Endothelial cell of umbilical vein (primary cell): ENCODE measurements at regions not wholly inside any gene's neighbourhood (a gene's known extent, or its start where the extent isn't known, plus 50 kb on each side); places are given as distances from the start of the nearest gene placed in this dataset.

ENCODE experiments used
- BruUV-seq: library from RNA; stranded (reverse); fragments of 400-500 nt; replicated peaks from 2 replicates; lab custom pipeline; 2021; lab: Mats Ljungman, UMichigan
- CTCF ChIA-PET: fragments of 300-600, 350-600 bp; sonication (Branson Sonifier 250); formaldehyde crosslinking; loops from one replicate; lab custom pipeline; 2021; ENCODE audit warnings: antibody characterized with exemption, inconsistent platforms; lab: Charles Lee
- POLR2A ChIA-PET: fragments of 300-600, 350-600 bp; sonication (Branson Sonifier 250); formaldehyde crosslinking; loops from one replicate; lab custom pipeline; 2021; ENCODE audit warnings: antibody characterized with exemption, inconsistent platforms; lab: Charles Lee
- DNase-seq: peaks from one replicate; pipeline ENCODE4 v3.0.0-alpha.2; 2011; ENCODE audit warnings: low read depth, low spot score
- FAIRE-seq: peaks from 2 replicates; lab custom pipeline; 2011; peaks lifted over from hg19 to GRCh38; lab: Jason Lieb, UNC
- H2AFZ ChIP-seq: 2 replicates; pipeline ENCODE4 v1.6.0; 2012; ENCODE audit warnings: low read depth, low read length, control low read depth, inconsistent platforms
- H3K27ac ChIP-seq: 2 replicates; pipeline ENCODE4 v1.5.1; 2011; ENCODE audit warnings: low read depth, mild to moderate bottlenecking, control low read depth, low read length, moderate library complexity; ENCODE audit not compliant: insufficient read depth
- H3K27me3 ChIP-seq, 2 experiments: 2 replicates each; pipeline versions ENCODE4 v1.6.0 to v1.6.1; 2011; ENCODE audit warnings: low read length in 2 of 2, mixed read lengths in 1 of 2; ENCODE audit not compliant: control insufficient read depth in 2 of 2, insufficient read depth in 2 of 2
- H3K36me3 ChIP-seq, 2 experiments: 2 replicates in 1 of 2; 3 replicates in 1 of 2; pipeline ENCODE4 v1.5.1; 2011; ENCODE audit warnings: low read length in 2 of 2, mild to moderate bottlenecking in 1 of 2, moderate library complexity in 1 of 2; ENCODE audit not compliant: control insufficient read depth in 2 of 2, insufficient read depth in 2 of 2; ENCODE audit errors: extremely low read depth in 1 of 2
- H3K4me1 ChIP-seq: 3 replicates; pipeline ENCODE4 v1.5.1; 2011; ENCODE audit warnings: mild to moderate bottlenecking, low read length; ENCODE audit not compliant: control insufficient read depth, insufficient read depth; ENCODE audit errors: extremely low read depth
- H3K4me2 ChIP-seq: 2 replicates; pipeline ENCODE4 v1.6.1; 2011; ENCODE audit warnings: low read length, control low read depth, mixed read lengths; ENCODE audit not compliant: insufficient read depth
- H3K4me3 ChIP-seq, 3 experiments: fragments of 200-600 bp in 1 of 3; sonication (generic), shearing (Covaris generic) in 1 of 3; replicated peaks in 1 of 3; 2 replicates each; pipeline ENCODE4 v1.5.1; 2011 to 2016; ENCODE audit warnings: control low read depth in 3 of 3, low read length in 3 of 3, mild to moderate bottlenecking in 2 of 3, inconsistent platforms in 1 of 3, low read depth in 1 of 3, moderate library complexity in 1 of 3; ENCODE audit not compliant: insufficient read depth in 1 of 3
- H3K79me2 ChIP-seq: 2 replicates; pipeline ENCODE4 v1.6.0; 2012; ENCODE audit warnings: low read length, inconsistent platforms; ENCODE audit not compliant: control insufficient read depth, insufficient read depth
- H3K9ac ChIP-seq: replicated peaks from 2 replicates; pipeline ENCODE3; 2011; ENCODE audit warnings: low read length, control low read depth; ENCODE audit not compliant: insufficient read depth; ENCODE audit errors: extremely low read depth
- H3K9me1 ChIP-seq: replicated peaks from 3 replicates; pipeline ENCODE4 v1.6.0; 2011; ENCODE audit warnings: mild to moderate bottlenecking, low read length; ENCODE audit not compliant: control insufficient read depth, insufficient read depth; ENCODE audit errors: extremely low read depth
- H3K9me3 ChIP-seq: replicated peaks from 2 replicates; pipeline ENCODE4 v1.5.1; 2012; ENCODE audit warnings: low read length, inconsistent platforms; ENCODE audit not compliant: control insufficient read depth, insufficient read depth
- H4K20me1 ChIP-seq: replicated peaks from 2 replicates; pipeline ENCODE3; 2011; ENCODE audit warnings: mild to moderate bottlenecking, low read length; ENCODE audit not compliant: control insufficient read depth, insufficient read depth; ENCODE audit errors: extremely low read depth
- CTCF ChIP-seq, 2 donors: IDR thresholded peaks; 1 replicate in 1 of 2; 2 replicates in 1 of 2; pipeline ENCODE4 v1.5.1; 2011; ENCODE audit warnings: low read length in 2 of 2, mild to moderate bottlenecking in 2 of 2, moderate library complexity in 2 of 2, control low read depth in 1 of 2, inconsistent platforms in 1 of 2, low read depth in 1 of 2; ENCODE audit not compliant: insufficient read depth in 1 of 2; ENCODE audit errors: extremely low read depth in 1 of 2
- EZH2 ChIP-seq: IDR thresholded peaks from 2 replicates; pipeline ENCODE4 v1.6.1; 2012; ENCODE audit warnings: borderline replicate concordance, low read depth, mild to moderate bottlenecking, moderate library complexity, low read length, inconsistent platforms; ENCODE audit not compliant: severe bottlenecking
- FOS ChIP-seq: IDR thresholded peaks from 2 replicates; pipeline ENCODE4 v1.6.1; 2011; ENCODE audit warnings: mild to moderate bottlenecking, low read length, moderate library complexity, borderline replicate concordance; ENCODE audit not compliant: insufficient read depth
- GATA2 ChIP-seq: IDR thresholded peaks from 2 replicates; pipeline ENCODE4 v1.7.0; 2011; ENCODE audit warnings: low read depth, mild to moderate bottlenecking, moderate library complexity, mixed read lengths, low read length; ENCODE audit not compliant: insufficient read length, insufficient read depth
- JUN ChIP-seq: IDR thresholded peaks from 2 replicates; pipeline ENCODE4 v1.6.1; 2011; ENCODE audit warnings: borderline replicate concordance, low read depth; ENCODE audit not compliant: insufficient read length, insufficient read depth
- MAX ChIP-seq: IDR thresholded peaks from 2 replicates; pipeline ENCODE4 v1.6.1; 2011; ENCODE audit not compliant: insufficient read depth, insufficient read length
- MYC ChIP-seq: IDR thresholded peaks from one replicate; pipeline ENCODE4 v1.6.1; 2011; ENCODE audit warnings: mild to moderate bottlenecking, low read depth, low read length
- POLR2A ChIP-seq: IDR thresholded peaks from 2 replicates; pipeline ENCODE4 v1.6.1; 2012; ENCODE audit warnings: low read depth, mild to moderate bottlenecking, control low read depth, low read length
- POLR2AphosphoS5 ChIP-seq: IDR thresholded peaks from 2 replicates; pipeline ENCODE4 v1.6.1; 2012; ENCODE audit warnings: low read depth, mild to moderate bottlenecking, control low read depth, low read length, moderate library complexity; ENCODE audit not compliant: insufficient read depth
- dilution Hi-C: fragments of 300-500 bp; cut with MboI; formaldehyde crosslinking; loops from one replicate; pipeline ENCODE4 v1.15.0; 2019; ENCODE audit warnings: low sequenced_read_pairs; ENCODE audit not compliant: extremely low pct_ligation_motif_present
- intact Hi-C: fragments of 100-400 bp; cut with micrococcal nuclease; formaldehyde crosslinking; loops from one replicate; pipeline ENCODE4 v1.10.0; 2022

GRCh38 chr3:117955196-117955595, 1079.5 kb downstream of the IGSF11 start:
- DNase-seq: no peak
- Histone ChIP-seq H3K27ac (no peak overlapping the region), H2AFZ (no peak overlapping the region), H3K4me2 (no peak overlapping the region), H3K9ac (no peak overlapping the region), H3K4me1 (no peaks in the 10 kb centered on the region), H4K20me1 (no peaks in the 10 kb centered on the region), H3K9me1 (no peaks in the 10 kb centered on the region), H3K36me3 (no peaks in the 10 kb centered on the region), H3K4me3 (no peak overlapping the region), H3K9me3 (no peaks in the 10 kb centered on the region), H3K79me2 (no peaks in the 10 kb centered on the region), H3K27me3 (no peaks in the 10 kb centered on the region)
- dilution Hi-C loops: no loop called here
- TF ChIP-seq POLR2AphosphoS5 (no peak), FOS (no peak), GATA2 (no peak), POLR2A (no peak), JUN (no peak), MAX (no peak), EZH2 (no peak), CTCF (IDR thresholded peaks at IDR 0.05; ENCODE audit: extremely low read depth in 1 of 2, insufficient read depth in 1 of 2, low read depth in 1 of 2, low read length in 2 of 2) (no peak), MYC (no peak)
- ChIA-PET CTCF (interaction anchor here (1.2 kb wide), 1 partner anchor 20 kb away, joined by 7 read pairs; no protein-coding TSS in a partner anchor), POLR2A (no interaction called here)
- intact Hi-C loops: no loop called here
- FAIRE-seq: no peak
- no TSS peak for BruUV-seq
